Stimulated activated CD8-positive, alpha-beta memory T cell treated with anti-CD3 and anti-CD28 coated beads, Interleukin-4, amount 100 ng/mL, for 48 hours (primary cell): ENCODE measurements at regions not wholly inside any gene's neighbourhood (a gene's known extent, or its start where the extent isn't known, plus 50 kb on each side); places are given as distances from the start of the nearest gene placed in this dataset.
"Not testable (repeated sequence)": the region's sequence is repeated elsewhere in the genome, so short reads cannot be mapped to it uniquely, and the experiment has no call there.

ENCODE experiments used
- DNase-seq: peaks from one replicate; pipeline ENCODE4 v3.0.0-alpha.2; 2020

DNA sequence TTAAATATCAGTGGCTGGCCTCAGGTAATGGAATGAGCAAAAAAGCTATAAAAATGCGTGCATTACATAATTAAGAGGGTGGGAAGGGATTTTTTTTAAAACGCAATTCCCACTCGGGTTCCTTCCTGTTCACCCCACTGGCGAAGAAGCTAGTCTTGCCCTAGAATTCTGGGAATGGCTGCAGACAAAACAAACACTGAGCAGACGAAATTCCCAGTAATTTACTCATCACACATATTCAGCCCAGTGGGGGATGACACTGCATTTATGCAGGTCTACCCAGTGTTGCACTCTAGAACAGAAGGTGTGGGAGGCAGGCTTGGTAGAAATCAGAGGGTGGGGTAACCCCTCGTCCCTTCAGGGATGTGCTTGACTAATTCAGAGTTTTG lies 2695.0 kb upstream of the DEFB115 start:
- no peak for DNase-seq

DNA sequence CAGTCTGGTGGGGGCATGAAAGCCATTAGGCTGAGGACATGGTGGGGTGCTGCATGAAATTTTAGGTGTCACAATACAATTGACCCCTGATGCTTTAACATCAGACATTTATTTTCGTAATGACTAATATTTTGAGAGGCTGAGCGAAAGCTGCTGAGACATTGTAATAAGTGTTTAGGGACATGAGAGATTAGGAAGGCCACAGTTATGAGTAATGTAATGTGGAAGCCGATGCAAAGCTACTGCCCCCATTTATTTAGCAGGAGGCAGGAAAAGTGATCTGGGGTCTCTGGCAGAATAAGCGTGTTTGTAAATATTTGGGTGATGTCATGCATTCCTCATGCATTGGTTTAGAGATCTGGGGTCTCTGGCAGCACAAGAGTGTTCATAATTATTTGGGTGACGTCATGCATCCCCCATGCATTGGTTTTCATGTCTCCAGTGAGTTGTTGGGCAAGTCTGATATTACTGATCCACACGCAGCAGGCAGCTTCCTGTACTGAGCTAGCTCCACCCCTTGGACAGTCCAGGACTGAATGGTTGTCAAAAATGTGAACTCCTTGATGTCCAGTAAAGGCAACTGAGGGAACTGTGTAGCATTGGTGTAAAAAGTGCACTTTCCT lies 2694.5 kb upstream of the DEFB115 start:
- DNase-seq = not testable (repeated sequence)

- not testable (repeated sequence) for DNase-seq
Observed at GRCh38 chr20:28564024-28564423, 2693.4 kb upstream of the DEFB115 start.

GRCh38 chr20:28564688-28565463 lies 2692.6 kb upstream of the DEFB115 start:
- not testable (repeated sequence) for DNase-seq

- DNase-seq = not testable (repeated sequence)
Observed at GRCh38 chr20:28575991-28576390, 2681.5 kb upstream of the DEFB115 start.

- DNase-seq = not testable (repeated sequence)
Observed at GRCh38 chr20:28591680-28592079, 2665.8 kb upstream of the DEFB115 start.

DNA sequence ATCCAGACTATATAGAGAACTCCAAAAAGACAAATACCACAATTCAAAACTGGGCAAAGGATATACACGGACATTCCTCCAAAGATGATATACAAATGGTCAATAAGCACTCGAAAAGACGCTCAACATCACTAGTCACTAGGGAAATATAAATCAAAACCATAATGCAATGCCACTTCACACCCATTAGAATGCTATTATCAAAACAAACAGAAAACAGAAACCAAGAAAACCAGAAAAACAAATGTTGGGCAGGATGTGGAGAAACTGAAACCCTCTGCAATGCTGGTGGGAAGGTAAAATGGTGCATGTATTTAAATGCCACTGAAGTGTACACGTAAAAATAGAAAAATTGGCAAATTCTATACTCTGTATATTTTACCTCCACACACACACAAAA lies 2664.1 kb upstream of the DEFB115 start:
- DNase-seq = not testable (repeated sequence)

DNA sequence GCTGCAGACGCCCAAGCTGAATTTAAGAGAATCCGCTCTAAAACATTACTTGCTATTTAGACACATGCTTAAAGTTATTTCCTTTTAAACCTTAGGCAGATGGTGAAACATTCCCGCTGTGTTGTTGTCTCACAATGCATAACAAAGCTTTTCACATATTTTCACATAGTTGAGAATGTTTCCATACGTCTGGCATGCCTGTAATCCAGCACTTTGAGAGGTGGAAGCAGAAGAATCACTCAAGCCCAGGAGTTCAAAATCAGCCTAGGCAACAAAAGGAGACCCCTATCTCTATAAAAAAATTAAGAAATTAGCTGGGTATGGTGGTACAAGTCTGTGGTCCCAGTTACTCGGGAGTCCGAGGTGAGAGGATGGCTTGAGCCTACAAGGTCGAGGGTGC lies 2663.0 kb upstream of the DEFB115 start:
- DNase-seq = not testable (repeated sequence)

GRCh38 chr20:28602006-28602402 lies 2655.5 kb upstream of the DEFB115 start:
- DNase-seq = not testable (repeated sequence)

DNA sequence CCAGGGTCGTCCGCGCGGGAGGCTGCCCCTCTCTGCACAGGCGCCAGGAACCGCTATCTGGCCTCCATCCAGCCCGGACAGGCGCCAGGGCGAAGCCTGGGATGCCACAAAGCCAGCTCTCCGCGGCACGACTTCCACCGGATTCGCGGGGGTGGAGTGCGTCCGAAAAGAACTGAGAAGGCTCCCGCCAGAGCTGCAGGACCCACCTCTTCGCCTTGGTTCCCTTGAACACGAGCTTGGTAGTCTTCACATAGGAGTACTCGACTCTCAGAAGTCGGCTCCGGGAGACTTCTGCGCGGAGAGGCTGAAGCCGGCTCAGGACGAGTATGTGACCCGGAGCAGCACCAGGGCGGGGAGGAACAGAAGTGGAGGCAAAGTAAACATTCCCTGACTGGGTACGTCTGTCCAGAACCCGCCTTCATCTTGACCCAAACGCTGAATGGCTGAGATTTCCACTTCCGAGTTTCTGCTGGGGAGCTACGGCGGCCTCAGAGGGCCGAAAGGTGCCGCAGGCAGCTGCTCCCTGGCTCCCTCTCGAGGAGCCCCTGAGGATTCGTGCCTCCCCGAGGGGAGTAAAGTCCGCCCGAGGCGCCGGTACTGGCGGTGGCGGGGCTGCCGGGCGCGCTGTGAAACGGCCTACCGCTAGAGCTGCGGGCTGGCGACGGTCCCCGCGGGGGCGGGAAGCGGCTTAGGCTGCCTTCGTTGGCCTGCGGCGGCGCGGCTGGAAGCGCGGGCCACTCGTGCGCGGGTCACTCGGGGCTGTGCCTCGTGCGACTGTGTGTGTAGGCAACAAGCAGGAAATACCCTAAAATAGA lies 2654.9 kb upstream of the DEFB115 start:
- DNase-seq = peak; percentile 80

GRCh38 chr20:28603218-28603577 lies 2654.3 kb upstream of the DEFB115 start:
- DNase-seq = not testable (repeated sequence)

DNA sequence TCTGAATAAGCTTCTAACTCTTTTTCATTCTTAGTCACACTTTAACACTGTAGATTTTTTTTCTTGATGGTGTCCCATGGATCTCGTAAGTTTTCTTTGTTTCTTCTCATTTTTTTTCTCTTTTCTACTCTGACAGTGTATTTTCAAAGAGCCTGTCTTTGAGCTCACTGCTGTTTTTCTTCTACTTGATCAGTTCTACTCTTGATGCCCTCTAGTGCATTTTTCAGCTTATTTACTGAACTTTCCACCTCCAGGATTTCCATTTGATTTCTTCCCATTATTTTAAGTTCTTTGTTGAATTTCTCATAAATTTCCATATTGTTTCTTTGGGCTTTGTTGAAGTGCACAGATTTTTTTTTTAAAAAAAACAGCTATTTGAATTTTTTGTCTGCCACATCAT lies 2641.1 kb upstream of the DEFB115 start:
- DNase-seq = no peak

DNA sequence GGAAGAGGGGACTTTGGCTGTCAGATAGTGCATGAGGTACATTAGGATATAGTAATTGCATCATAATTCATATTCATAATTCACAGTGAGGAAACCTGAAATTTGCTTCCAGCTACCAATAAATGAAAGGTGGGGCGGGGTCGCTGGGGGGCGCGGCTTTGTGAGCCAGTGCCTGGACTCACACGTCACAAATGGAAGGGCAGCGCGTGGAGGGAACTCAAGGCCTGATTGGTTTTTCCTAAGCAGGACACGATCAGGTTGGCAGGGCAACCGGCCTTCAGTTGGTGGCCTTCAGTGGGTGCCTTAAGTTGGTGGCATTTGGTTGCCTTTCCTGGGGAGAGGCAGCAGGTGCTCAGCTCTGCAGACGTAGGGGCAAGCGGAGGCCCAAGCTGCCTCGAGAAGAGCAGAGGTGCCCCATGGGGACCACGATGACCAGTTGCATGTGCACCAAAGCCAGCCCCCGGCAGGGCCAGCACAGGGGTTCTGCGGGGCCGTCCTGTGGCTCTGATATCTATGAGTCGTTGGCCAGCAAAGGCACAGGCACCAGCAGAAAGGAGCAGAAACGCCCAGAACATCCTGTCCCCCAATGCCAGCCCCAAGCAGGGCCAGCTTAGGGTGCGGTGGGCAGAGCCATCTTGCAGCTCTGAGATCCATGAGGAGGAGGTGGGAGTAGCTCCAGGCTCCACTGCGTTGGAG lies 2637.4 kb upstream of the DEFB115 start:
- not testable (repeated sequence) for DNase-seq

GRCh38 chr20:28625112-28625511 lies 2632.4 kb upstream of the DEFB115 start:
- DNase-seq = not testable (repeated sequence)

GRCh38 chr20:28640831-28641230 lies 2616.6 kb upstream of the DEFB115 start:
- DNase-seq = not testable (repeated sequence)
